ENCODE measurements at regions not wholly inside any gene's neighbourhood (a gene's known extent, or its start where the extent isn't known, plus 50 kb on each side); places are given as distances from the start of the nearest gene placed in this dataset.

GRCh38 chr6:119609865-119610264, 260.3 kb upstream of the MAN1A1 start:
- DNase-seq (ENCODE audit: low read depth, low spot score), result no peak

- no peak for DNase-seq (ENCODE audit: low read depth, low spot score)
Observed at GRCh38 chr6:119608994-119609393, 259.4 kb upstream of the MAN1A1 start.

GRCh38 chr6:119604124-119604523, 254.6 kb upstream of the MAN1A1 start:
- no peak for DNase-seq (ENCODE audit: low read depth, low spot score)

- DNase-seq (ENCODE audit: low read depth, low spot score), result no peak
Observed at GRCh38 chr6:119603501-119603900, 253.9 kb upstream of the MAN1A1 start.

GRCh38 chr6:119602215-119603178, 252.9 kb upstream of the MAN1A1 start:
- DNase-seq (ENCODE audit: low read depth, low spot score), result no peak

GRCh38 chr6:119598883-119599282, 249.3 kb upstream of the MAN1A1 start:
- DNase-seq (ENCODE audit: low read depth, low spot score), result no peak

- DNase-seq (ENCODE audit: low read depth, low spot score), result no peak
Observed at GRCh38 chr6:119594907-119595306, 245.3 kb upstream of the MAN1A1 start.

GRCh38 chr6:119591235-119591634, 241.7 kb upstream of the MAN1A1 start:
- DNase-seq (ENCODE audit: low read depth, low spot score), result no peak

- DNase-seq (ENCODE audit: low read depth, low spot score), result no peak
Observed at GRCh38 chr6:119590066-119590465, 240.5 kb upstream of the MAN1A1 start.

GRCh38 chr6:119587537-119587936, 238.0 kb upstream of the MAN1A1 start:
- peak; percentile 41 for DNase-seq (ENCODE audit: low read depth, low spot score)

- DNase-seq (ENCODE audit: low read depth, low spot score), result no peak
Observed at GRCh38 chr6:119586250-119586882, 236.8 kb upstream of the MAN1A1 start.

GRCh38 chr6:119584088-119584487, 234.5 kb upstream of the MAN1A1 start:
- no peak for DNase-seq (ENCODE audit: low read depth, low spot score)

GRCh38 chr6:119581220-119581619, 231.7 kb upstream of the MAN1A1 start:
- no peak for DNase-seq (ENCODE audit: low read depth, low spot score)

GRCh38 chr6:119575721-119576120, 226.2 kb upstream of the MAN1A1 start:
- peak; percentile 50 for DNase-seq (ENCODE audit: low read depth, low spot score)

GRCh38 chr6:119568580-119568979, 219.0 kb upstream of the MAN1A1 start:
- DNase-seq (ENCODE audit: low read depth, low spot score), result no peak

GRCh38 chr6:119566546-119567260, 217.1 kb upstream of the MAN1A1 start:
- peak; percentile 86 for DNase-seq (ENCODE audit: low read depth, low spot score)

GRCh38 chr6:119565893-119566292, 216.3 kb upstream of the MAN1A1 start:
- DNase-seq (ENCODE audit: low read depth, low spot score), result no peak

GRCh38 chr6:119562168-119562567, 212.6 kb upstream of the MAN1A1 start:
- no peak for DNase-seq (ENCODE audit: low read depth, low spot score)

- no peak for DNase-seq (ENCODE audit: low read depth, low spot score)
Observed at GRCh38 chr6:119559586-119559985, 210.0 kb upstream of the MAN1A1 start.

- no peak for DNase-seq (ENCODE audit: low read depth, low spot score)
Observed at GRCh38 chr6:119557239-119557638, 207.7 kb upstream of the MAN1A1 start.

GRCh38 chr6:119552021-119552420, 202.5 kb upstream of the MAN1A1 start:
- DNase-seq (ENCODE audit: low read depth, low spot score), result no peak

GRCh38 chr6:119547024-119547423, 197.5 kb upstream of the MAN1A1 start:
- no peak for DNase-seq (ENCODE audit: low read depth, low spot score)
